Heart right ventricle (tissue), 16 donors: ENCODE measurements at regions not wholly inside any gene's neighbourhood (a gene's known extent, or its start where the extent isn't known, plus 50 kb on each side); places are given as distances from the start of the nearest gene placed in this dataset.

Source experiments
- ATAC-seq, 8 donors: fragments of 200-7000 bp; cut with Tn5 transposase; one replicate each; pipeline ENCODE4 v1.9.1; 2020; ENCODE audit warnings: mild to moderate bottlenecking in 8 of 8, moderate library complexity in 8 of 8, moderate number of reproducible peaks in 1 of 8
- DNase-seq, 2 donors: peaks; one replicate each; pipeline ENCODE4 v3.0.0-alpha.2; 2020
- H3K27ac ChIP-seq, 10 donors: fragments of 200-600 bp; sonication (generic) in 2 of 10; one replicate each; pipeline versions ENCODE4 v1.5.0 to v1.8.0; 2020 to 2022; ENCODE audit warnings: mild to moderate bottlenecking in 3 of 10
- H3K27me3 ChIP-seq, 7 donors: fragments of 200-600 bp; one replicate each; pipeline ENCODE4 v1.8.0; 2021 to 2022; ENCODE audit warnings: mild to moderate bottlenecking in 2 of 7
- H3K36me3 ChIP-seq, 9 donors: fragments of 200-600 bp; sonication (generic) in 1 of 9; one replicate each; pipeline versions ENCODE4 v1.5.0 to v1.8.0; 2020 to 2022; ENCODE audit warnings: mild to moderate bottlenecking in 2 of 9
- H3K4me1 ChIP-seq, 9 donors: fragments of 200-600 bp; sonication (generic) in 1 of 9; one replicate each; pipeline versions ENCODE4 v1.5.0 to v1.8.0; 2020 to 2022; ENCODE audit warnings: mild to moderate bottlenecking in 4 of 9
- H3K4me3 ChIP-seq, 10 donors: fragments of 200-600 bp; sonication (generic) in 2 of 10; one replicate each; pipeline versions ENCODE4 v1.5.0 to v1.8.0; 2020 to 2022; ENCODE audit warnings: mild to moderate bottlenecking in 7 of 10, moderate library complexity in 2 of 10
- H3K9me3 ChIP-seq, 11 donors: fragments of 200-600 bp in 10 of 11; sonication (generic) in 2 of 11; one replicate each; pipeline versions ENCODE4 v1.5.0 to v1.8.0; 2013 to 2022; ENCODE audit warnings: mild to moderate bottlenecking in 2 of 11, control low read depth in 1 of 11, moderate library complexity in 1 of 11
- WGBS, 2 donors: extraction: QIAGEN DNeasy Blood & Tissue Kit; methylation state at CpG; one replicate each; pipeline ENCODE4 v1.1.7; 2013; ENCODE audit warnings: inconsistent platforms in 1 of 2; 5-methylcytosine and 5-hydroxymethylcytosine counted together
- intact Hi-C, 10 donors: fragments of 100-400 bp; cut with DNase I; formaldehyde crosslinking; loops; one replicate each; pipeline versions ENCODE4 v1.11.1 to v1.14.2; 2022
- TF ChIP-seq, protein P1 (sequence below), 9 donors: fragments of 200-600 bp; sonication (generic) in 2 of 9; IDR thresholded peaks; one replicate each; pipeline versions ENCODE4 v1.5.0 to v1.8.0; 2021 to 2022; ENCODE audit warnings: antibody characterized with exemption in 9 of 9, mild to moderate bottlenecking in 5 of 9, moderate library complexity in 1 of 9
- donor health status: Arrhythmogenic right ventricular cardiomyopathy.
- donor health status: ischemic (EF 13 %, LVEDD 7.1; RV severe dilation, severe dysfunction).
- donor health status: healthy with polysubstance abuse.
- donor health status: DM: no; HTN: yes; CAD: no.
- donor health status: DM: no; HTN: no; CAD: no.
- donor health status: ischemic (EF 25% LVEDD 6.9; RV normal size, moderate dysfunction).
- donor health status: ischemic (EF 25% LVEDD 5.7; RV mildly dilated, moderate dysfunction).
- donor health status: healthy.
- donor health status: DM: yes; HTN: yes; CAD: no.
- donor health status: Ischemic cardiomyopathy.
- donor health status: ischemic (EF 35%, LVEDD 5.7; RV mildly dilated, moderate dysfunction).
- donor health status: nonischemic (EF 11% LVEDD 7.7; RV severe dilation, severe dysfunction).
- donor health status: DM: yes; HTN: yes; CAD: no.
- donor health status: PGD.
- donor health status: ischemic (EF 29% LVEDD 5.4; RV normal size, mild dysfunction).
- donor health status: nonischemic (EF 23%, LVEDD 6.1; RV moderate dilation, normal function).

DNA sequence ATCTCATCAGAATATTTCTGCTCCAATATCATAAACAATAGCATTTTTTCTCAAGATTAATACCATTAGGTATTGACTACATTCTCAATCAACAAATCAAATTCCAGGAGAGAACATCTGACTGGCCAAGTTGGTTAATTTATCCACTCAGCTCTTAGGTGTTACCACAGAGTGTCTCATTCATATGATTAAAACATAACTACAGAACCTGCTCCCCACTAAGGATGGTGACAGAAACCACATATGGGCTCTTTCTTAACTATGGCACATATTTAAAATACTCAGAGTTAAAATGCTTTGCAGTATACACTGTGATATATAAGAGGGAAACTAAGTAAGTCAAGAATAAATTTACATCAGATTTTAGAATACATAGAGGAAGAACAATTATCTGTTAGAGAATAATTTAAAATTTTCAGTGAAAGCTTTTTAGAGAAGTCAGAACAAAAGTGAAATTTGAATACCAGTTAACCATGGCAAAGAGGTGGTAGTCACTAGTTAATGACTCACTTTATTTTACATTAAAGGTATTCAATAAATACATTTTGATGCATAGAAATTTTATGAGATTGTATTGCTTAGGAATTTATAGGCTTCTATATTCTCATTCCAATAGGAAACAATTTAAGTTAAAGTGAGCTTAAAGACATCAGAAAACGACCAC lies 1120.8 kb upstream of the TMEFF2 start:
- ATAC-seq (no peak), DNase-seq (no peak)
- Histone ChIP-seq H3K9me3 (no peaks in the 10 kb centered on the region), H3K4me3 (no peak overlapping the region), H3K27ac (no peak overlapping the region), H3K27me3 (no peaks in the 10 kb centered on the region), H3K4me1 (no peaks in the 10 kb centered on the region), H3K36me3 (no peaks in the 10 kb centered on the region)
- TF ChIP-seq, protein P1, sequence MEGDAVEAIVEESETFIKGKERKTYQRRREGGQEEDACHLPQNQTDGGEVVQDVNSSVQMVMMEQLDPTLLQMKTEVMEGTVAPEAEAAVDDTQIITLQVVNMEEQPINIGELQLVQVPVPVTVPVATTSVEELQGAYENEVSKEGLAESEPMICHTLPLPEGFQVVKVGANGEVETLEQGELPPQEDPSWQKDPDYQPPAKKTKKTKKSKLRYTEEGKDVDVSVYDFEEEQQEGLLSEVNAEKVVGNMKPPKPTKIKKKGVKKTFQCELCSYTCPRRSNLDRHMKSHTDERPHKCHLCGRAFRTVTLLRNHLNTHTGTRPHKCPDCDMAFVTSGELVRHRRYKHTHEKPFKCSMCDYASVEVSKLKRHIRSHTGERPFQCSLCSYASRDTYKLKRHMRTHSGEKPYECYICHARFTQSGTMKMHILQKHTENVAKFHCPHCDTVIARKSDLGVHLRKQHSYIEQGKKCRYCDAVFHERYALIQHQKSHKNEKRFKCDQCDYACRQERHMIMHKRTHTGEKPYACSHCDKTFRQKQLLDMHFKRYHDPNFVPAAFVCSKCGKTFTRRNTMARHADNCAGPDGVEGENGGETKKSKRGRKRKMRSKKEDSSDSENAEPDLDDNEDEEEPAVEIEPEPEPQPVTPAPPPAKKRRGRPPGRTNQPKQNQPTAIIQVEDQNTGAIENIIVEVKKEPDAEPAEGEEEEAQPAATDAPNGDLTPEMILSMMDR (IDR thresholded peaks at IDR 0.05): no peak
- 59 to 70% methylated on average over 1 of the region's 1 CpG for WGBS, 2 donors
- intact Hi-C loops: no loop called here

DNA sequence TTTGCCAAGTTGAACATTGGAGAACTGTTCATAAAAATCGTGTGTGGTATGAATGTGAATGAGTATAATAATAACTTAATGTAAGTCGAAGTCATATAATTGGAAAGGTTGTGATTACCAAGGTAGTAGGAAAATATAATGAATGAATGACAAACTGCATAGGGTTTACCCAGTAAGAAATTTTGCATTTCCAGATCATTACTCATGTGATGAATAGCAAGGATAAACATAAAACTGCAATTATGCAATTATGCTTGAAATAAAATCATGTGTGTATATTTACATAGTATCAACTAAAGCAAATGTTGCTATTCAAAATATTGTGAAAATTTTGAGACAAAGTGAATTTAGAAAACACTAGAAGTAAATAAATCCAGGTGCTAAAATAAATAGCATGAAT lies 1108.7 kb upstream of the TMEFF2 start:
- H3K4me3 ChIP-seq: no peak overlapping the region
- ATAC-seq (no peak), DNase-seq (no peak)
- no peaks in the 10 kb centered on the region for H3K27me3 ChIP-seq
- H3K9me3 ChIP-seq: no peaks in the 10 kb centered on the region
- intact Hi-C loops: no loop called here
- TF ChIP-seq, protein P1 (IDR thresholded peaks at IDR 0.05): no peak
- 80 to 83% methylated on average over 2 of the region's 2 CpGs for WGBS, 2 donors
- H3K36me3 ChIP-seq: no peaks in the 10 kb centered on the region
- no peaks in the 10 kb centered on the region for H3K4me1 ChIP-seq
- H3K27ac ChIP-seq: no peak overlapping the region

DNA sequence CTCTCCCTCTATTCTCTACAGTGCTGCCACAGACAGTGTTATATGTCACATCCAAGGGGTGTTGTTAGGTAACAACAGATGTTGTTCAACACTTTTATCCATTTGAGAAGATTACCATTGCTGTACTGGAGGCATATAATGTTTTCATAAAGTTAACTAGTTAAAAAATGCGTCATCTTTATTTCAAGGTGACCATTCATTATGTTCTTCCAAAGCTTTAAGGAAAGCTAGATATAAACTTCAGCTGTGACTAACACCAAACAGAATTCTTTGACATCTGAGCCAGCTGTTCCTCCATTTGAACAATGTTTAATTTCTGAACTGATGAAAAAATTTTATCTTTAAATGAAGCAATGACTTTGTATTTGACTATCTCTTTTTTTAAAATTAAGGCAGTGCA lies 1099.6 kb upstream of the TMEFF2 start:
- Histone ChIP-seq H3K27ac (no peak overlapping the region), H3K4me1 (no peaks in the 10 kb centered on the region), H3K27me3 (no peaks in the 10 kb centered on the region), H3K4me3 (no peak overlapping the region), H3K9me3 (peaks cover 0 to 3% (median 0%) of the 10 kb centered on the region in 11 donors), H3K36me3 (no peaks in the 10 kb centered on the region)
- 76 to 78% methylated on average over 1 of the region's 1 CpG for WGBS, 2 donors
- intact Hi-C loops: no loop called here
- DNase-seq (no peak), ATAC-seq (no peak)
- TF ChIP-seq, protein P1 (IDR thresholded peaks at IDR 0.05): no peak

DNA sequence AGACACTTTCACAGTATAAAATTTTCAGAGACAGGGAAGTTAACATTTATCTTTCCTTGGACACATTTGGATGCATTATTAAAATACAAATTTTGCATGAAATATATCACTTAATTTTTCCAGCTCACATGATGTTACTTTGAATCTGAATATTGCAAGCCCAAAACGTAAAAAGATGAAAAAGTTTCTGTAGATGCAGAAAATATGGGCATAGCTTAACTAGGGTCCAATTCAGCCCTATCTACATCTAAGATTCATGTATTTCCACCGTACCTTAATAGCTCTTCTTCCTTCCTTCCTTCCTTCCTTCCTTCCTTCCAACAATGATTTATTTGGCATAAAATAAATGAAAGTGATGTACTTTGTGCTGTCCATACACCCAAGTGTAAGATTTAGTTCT lies 1084.6 kb upstream of the TMEFF2 start:
- Histone ChIP-seq H3K27me3 (no peaks in the 10 kb centered on the region), H3K27ac (no peak overlapping the region), H3K4me3 (no peak overlapping the region), H3K9me3 (peaks cover 0 to 3% (median 0%) of the 10 kb centered on the region in 11 donors), H3K36me3 (no peaks in the 10 kb centered on the region), H3K4me1 (no peaks in the 10 kb centered on the region)
- DNase-seq (no peak), ATAC-seq (no peak)
- TF ChIP-seq, protein P1 (IDR thresholded peaks at IDR 0.05): no peak
- 54 to 65% methylated on average over 2 of the region's 2 CpGs for WGBS, 2 donors
- intact Hi-C loops: no loop called here
